ENCODE measurements at regions not wholly inside any gene's neighbourhood (a gene's known extent, or its start where the extent isn't known, plus 50 kb on each side); places are given as distances from the start of the nearest gene placed in this dataset.
"Not testable (repeated sequence)": the region's sequence is repeated elsewhere in the genome, so short reads cannot be mapped to it uniquely, and the experiment has no call there.

DNA sequence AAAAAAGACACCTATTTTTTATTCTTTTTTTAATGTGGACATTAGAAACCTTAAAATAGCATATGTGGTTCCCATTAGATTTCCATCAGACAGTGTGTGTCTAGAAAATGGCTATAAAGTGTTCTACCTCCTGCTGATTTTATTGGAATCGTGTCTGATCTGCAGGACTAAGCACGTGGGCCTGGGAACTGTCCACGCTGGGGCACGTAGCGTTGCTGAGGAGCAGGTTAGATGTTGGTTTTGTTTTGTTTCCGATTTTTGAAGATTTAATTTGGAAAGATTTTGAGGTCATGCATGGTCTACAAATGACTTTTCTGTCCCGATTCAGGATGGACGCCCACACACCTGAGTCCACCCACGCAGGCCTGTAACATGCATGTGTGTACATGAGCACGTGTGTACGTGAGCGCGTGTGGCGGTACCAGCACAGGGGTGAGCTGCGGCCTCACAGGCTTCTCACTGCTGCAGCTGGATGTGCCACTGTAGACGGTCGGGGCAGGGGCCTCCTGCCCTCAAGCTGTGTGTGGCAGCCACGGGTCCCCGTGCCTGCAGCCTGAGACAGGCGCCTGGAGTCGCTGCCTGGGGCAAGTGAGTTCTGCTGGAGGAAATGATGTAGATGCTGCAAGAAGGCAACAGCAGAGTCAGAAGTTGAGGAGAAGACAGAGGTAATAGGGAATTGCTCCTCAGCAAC is 99.7 kb upstream of the CTDP1 start:
- no peak for DNase-seq (ENCODE audit: low read depth in 2 of 2)

DNA sequence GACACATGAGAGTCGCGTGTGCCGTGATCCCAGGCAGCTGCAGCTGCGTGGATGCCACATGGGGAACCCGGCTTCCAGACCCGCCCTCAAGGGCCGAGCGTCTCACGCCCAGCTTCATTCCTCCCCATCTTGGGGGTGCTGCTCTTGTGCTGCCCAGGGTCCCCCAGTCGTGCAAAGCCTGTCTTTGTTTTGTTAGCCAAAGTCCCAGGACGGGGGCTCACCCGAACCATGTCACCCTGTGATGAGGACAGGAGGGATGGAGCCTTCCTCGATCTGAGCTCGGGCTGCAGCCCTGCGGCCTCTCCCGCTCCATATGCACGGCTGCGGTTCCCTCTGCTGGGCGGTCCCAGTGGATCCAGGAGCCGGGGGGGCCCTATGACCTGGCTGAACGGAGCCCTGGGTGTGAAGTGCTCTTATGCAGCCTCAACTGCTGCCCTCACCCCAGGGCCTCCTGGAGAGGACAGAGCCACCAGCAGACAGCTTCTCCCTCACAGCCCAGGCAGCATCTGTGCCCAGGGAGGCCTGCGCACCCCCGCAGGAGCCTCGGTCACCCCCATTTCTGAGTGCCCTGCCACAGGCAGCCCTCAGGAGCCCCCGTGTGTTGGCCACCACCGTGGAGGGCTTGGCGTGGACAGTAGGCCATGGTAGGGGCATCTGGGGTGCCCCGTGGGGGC is 99.0 kb upstream of the CTDP1 start:
- no peak for DNase-seq (ENCODE audit: low read depth in 2 of 2)

DNA sequence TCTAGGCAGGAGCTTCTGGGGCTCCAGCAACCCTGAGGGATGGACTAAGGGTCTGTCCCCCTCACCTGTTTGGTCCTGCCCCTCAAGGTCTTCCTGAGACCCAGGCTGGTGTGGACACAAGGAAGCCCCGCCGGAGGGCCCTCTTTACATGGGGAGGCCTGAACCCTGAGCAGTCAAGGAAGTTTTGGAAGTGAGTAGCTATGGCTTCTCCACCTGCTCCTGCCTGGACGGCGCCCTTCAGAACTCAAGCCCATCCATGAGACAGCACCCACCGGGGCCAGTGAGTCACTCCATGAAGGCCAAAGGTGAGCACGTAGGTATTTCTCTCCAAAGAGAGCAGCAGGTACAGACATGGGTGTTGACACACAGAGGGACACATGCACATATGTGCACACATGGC is 98.2 kb upstream of the CTDP1 start:
- no peak for DNase-seq (ENCODE audit: low read depth in 2 of 2)

DNA sequence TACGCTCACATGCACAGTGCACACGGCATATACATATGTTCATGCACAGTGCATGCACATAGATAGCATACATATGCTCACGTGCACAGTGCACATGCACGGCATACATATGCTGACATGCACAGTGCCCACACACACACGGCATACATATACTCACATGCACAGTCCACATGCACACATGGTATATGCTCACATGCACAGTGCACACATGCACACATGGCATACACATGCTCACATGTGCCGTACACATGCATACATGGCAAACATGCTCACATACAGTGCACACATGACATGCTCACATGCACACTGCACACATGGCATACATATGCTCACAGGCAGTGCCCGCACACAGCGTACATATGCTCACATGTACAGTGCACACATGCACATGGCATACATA is 97.7 kb upstream of the CTDP1 start:
- DNase-seq (ENCODE audit: low read depth in 2 of 2), result no peak

DNA sequence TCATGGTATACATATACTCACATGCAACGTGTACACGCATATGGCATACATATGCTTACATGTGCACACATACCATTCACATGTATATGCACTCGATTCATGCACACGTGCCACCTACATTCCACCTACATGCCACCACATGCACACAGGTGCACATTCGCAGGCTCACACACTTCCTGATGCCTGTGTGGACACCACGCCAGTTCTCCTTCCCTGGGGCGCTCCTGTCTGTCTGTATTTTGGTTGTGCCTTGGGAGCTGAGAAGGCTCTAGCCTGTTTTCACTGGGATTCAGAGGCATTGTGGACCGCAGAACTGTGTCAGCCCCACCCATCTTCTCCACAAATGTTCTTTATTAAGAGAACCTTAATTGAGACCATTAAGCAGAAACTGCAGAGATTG is 96.6 kb upstream of the CTDP1 start:
- DNase-seq (ENCODE audit: low read depth in 2 of 2), result no peak

DNA sequence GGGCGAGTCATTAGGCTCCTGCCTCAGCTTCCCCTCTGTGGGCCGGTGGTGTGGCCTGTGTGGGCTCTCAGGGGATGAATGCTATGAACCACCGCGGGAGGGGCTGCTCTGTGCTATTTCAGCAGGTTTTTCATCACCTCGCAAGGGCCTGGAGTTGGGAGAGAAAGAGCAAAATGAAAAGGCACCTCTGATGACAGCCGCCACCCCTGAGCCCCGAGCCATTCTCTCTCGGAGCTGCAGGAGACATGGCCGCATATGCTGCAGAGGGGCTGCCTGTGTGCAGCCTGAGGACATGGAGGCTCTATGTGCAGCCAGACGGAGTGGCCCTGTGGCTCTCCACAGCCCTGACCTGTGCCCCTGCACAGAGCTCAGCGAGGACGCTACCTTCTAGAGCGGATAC is 96.2 kb upstream of the CTDP1 start:
- DNase-seq (ENCODE audit: low read depth in 2 of 2), result no peak

DNA sequence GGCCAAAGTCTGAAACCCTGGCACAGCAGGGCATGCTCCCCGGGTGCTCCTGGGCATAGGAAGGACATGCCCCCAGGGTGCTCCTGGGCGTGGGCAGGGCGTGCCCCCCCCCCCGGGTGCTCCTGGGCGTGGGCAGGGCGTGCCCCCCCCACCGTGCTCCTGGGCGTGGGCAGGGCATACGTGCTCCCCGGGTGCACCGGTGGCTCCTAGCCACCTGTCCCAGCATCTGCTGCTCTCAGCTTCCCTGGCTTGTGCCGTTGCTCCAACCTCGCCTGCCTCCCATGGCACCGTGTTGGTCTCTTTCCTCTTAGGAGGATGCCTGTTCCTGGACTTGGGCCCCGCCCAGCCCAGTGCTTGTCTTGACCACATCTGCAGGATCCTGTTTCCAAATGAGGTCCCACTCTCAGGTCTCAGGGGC is 95.6 kb upstream of the CTDP1 start:
- no peak for DNase-seq (ENCODE audit: low read depth in 2 of 2)

DNA sequence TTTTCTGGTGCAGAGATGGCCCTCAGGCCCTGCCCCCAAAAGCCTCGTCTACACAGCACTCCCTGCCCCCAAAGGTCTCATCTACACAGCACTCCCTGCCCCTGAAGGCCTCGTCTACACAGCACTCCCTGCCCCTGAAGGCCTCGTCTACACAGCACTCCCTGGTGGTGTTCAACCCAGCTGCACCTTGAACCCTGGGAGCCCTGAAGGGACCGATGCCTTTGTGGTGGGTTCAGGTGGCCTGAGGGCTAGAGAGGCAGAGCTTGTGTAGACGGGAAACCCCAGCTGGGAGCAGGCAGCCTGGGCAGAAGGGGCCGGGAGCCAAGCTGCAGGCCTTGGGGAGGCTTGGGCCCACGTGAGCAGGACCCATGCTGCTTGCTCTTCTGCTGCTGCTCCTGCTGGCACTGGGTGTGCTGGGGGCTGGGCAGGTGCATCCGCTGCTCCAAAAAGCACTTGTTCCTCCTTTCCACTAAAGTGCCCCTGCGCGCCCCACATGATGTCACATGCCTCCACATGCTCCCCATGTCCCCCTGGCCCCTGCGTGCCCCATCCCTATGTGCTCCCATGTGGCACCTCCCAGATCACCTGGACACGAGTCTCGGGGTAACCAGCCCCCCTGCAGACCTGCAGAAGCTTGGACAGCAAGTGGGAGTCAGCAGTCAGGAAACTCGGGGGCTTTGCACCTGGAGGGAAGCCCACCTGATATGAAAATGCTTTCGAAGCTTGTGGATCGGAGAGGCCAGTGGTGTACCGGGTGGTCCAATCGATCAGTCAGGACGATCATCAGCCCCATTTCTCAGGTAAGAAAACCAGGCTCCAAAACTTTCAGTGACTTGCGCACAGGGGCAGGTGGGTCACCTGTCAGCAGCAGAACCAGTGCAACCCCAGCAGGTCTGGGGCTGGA is 94.9 kb upstream of the CTDP1 start:
- no peak for DNase-seq (ENCODE audit: low read depth in 2 of 2)

DNA sequence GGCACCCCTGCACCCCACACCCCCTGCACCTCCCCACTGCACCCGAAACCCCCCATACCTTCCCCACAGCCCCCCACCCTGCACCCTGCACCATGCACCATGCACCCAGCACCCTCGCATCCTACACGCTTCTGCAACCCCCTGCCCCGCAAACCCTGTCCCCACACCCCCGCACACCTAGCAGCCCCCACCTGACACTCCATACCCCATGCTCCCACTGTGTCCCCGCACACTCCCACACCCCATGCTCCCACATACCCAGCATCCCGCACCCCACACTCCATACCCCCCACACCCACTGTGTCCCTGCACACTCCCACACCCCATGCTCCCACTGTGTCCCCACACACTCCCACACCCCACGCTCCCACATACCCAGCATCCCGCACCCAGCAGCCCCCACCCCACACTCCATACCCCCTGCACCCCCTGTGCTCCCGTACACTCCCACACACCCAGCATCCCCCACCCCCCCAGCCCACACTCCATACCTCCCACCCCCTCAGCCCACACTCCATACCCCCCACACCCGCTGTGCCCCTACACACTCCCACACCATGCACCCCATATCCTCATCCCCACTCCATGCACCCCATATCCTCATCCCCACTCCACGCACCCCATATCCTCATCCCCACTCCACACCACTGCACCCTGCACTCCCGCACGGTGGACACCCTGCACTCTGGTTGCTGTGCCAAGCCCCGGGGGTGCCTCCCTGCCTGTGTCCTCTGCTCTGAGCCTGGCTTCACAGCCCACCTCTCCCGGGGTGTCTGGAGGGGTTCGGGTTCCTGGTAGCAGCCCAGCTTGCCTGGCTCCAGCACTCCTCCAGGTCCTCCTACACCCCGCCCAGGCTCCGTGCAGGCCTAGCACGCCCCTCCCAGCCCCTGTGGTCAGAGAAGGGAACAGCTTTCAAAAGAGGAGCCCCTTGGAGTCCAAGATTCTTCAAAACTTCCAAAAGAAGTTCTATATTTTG is 93.9 kb upstream of the CTDP1 start:
- no peak for DNase-seq (ENCODE audit: low read depth in 2 of 2)

DNA sequence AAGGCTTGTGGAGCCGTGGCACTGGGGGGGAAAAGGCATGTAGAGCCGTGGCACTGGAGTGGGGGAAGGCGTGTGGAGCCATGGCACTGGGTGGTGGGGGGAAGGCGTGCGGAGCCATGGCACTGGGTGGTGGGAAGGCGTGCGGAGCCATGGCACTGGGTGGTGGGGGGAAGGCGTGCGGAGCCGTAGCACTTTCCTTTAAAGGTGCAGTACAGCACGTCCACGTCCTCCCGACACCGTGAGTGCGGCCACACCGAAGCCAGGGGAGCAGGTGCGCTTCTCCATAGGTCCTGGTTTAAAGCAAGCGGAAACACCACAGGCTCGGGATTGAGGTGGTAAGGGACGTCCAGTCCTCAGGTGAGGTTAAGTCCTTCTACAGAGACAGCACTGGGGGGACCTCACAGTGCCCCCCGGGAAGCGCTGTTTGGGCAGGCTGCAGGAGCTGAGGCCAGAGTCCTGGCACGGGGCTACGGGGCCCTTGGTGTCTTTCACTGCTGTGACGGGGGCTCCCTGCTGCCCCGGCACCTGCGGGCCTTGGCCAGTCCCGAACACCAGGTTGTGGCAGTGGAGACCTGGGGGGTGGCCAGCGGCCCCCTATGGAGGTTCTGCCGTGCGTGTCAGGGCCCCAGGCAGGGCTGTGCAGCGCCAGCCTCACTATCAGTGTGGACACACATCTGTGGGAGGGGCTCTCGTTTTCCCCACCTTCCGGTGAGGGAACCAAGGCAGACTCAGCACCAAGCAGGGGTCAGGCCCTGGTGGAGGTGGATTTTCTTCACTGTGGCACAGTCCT is 93.0 kb upstream of the CTDP1 start:
- DNase-seq (ENCODE audit: low read depth in 2 of 2), result no peak

DNA sequence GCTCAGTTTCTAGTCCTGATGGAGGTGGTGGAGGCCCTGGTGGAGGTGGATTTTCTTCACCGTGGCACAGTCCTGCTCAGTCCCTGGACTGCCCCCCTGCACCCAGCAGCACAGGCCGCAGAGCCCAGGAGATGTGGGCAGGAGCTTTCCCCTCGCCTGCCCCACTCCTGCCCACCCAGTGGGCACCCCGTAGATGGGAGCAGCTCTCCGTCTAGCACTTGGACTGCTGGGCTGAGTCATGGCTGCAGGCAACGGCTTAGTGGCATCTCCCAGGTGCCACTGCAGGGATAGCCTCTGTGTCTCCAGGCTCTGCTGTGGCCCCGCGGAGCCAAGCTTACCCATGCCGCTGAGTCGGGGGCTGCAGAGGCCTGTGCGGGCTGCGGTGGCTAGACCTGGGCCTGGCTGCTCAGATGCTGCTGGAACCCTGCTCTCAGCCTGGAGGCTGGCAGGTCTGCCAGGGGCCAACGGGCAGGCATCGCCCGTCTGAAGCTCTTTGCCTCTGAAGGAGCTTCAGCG is 92.3 kb upstream of the CTDP1 start:
- DNase-seq (ENCODE audit: low read depth in 2 of 2), result no peak

DNA sequence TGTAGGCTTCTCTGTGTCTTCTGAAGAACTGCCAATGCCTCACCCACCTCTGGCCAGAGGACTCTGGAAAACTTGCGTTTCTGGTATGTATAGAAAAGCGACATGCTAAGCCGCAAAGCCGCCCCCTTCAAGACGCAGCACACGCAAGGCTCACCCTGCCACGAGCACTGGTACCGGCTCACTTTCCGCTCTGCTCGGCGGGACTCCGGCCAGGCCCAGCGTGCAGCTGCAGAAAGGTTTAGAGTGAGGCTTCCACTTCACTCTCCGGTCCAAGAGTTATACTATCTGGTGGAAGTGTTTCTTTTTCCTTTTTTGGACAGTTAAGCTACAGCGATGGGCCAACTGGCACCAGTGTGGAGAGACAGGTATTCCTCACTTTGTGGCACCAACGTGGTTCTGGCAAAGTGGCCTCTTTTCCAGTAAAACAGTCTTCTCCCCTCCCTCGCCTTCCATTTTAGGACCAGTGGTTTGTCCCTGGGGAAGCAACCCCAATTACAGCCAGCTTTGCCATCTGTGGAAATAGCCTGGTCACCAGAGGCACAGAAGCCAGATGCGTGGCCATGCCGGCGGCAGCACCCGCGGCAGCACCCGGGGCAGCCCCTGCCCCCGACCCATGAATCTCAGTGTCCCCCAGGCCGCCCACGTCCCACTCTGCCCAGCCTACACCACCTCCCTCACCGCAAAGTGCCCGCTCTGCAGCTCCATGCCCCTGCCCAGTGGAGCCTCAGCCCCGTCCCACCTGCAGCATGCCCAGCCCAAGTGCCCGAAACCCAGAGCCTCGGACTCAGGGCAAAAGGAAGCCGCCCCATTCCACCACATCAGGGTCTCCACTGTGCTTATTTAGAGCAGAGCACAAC is 91.6 kb upstream of the CTDP1 start:
- no peak for DNase-seq (ENCODE audit: low read depth in 2 of 2)

DNA sequence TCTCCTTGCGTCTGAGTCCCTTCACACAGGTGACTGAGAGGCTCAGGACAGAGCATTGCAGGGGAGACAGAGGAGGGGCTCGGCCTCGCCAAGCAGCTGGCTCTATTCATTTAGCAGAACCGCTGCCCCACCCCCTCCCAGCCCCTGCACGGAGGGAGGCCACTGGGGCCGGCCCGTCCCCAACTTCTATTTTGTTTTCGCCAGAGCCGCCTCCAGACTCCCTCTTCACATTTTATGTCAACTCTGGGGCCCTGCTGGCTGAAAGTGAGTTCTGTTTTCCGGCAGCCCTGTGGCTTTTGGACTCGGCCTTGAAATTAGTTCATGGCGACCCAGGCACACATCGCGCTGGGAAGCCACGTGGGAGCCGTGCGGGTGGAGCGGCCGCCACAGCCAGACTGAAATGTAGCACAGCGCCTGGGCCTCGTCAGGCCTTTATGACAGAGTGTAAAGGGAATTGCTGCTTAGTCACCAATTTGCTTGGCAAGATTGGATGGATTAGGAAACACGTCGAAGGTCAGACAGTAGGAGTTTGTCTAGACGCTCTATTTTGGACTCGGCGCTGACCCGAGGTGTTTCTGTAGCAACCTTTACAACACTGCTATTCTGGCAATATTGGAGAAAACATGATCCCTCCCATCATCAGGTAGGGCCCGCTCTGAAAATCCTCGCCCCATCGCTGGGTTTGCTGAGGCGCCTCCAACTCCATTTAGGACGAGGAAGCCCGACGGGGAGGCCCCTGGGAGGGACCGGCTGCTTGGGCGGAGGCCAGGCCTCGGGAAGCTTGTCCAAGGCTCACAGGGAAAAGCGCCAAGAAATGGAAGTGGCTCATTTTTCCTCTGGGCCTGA is 90.7 kb upstream of the CTDP1 start:
- DNase-seq (ENCODE audit: low read depth in 2 of 2), result peak in 1 of 2 donors; percentile 21

DNA sequence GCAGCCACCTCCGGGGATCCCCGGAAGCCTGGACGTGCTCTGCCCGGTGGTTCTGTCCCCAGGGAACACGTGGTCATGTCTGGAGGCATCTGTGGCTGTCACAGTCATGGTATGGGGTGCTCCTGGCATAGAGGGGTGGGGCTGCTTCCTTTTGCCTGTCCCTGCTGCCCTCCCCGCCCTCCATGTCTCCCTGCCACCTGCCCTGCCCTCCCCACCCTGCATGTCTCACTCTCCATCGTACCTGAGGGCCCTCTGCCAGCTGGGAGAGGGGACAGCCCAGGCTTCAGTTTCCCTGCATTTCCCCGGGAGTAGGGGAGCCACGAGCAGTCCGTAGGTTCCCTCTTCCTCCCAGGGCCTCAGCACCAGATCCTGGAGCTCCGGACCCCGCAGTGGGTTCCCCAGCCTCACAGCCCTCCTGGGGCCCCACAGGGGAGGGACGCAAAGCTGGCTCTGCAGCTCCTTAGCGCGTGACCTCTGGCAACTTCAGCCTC is 90.0 kb upstream of the CTDP1 start:
- DNase-seq (ENCODE audit: low read depth in 2 of 2), result no peak

DNA sequence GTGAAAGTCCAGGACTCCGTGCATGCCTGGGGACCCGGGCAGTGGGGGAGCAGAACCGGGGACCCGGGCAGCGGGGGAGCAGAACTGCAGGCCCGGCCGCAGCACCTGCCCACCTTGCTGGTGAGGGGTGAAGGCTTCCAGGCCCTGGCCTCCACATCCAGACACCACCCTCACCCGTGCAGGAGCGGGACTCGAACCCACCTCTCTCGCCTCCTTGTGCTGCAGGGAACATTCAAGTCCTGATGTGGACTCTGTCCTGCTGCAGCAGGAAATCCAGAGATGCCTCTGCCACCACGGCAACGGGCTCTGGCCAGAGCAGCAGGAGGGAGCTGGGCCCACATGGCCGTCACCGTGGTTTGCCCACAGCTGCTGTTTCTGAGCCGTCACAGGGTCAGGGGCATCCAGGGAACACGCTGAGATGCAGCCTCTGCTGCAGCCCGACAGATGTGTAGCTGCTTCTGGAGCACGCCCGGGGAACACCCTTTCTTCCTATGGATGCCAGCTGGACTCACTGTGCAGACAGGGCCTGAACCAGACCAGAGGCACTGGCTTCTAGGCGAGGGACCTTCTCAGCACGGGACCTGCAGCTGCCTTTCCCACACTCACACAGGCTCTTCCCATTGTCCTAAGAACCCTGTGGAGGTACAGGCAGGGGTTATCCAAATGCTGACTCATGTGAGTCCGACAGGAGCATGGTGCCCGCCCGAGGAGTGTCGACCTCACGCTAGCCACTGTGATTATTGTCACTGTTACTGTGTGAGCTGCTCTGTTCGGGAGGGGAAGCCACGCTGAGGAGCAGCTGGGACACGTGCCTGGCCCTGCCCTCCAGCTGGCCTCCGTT is 89.2 kb upstream of the CTDP1 start:
- DNase-seq (ENCODE audit: low read depth in 2 of 2), result no peak

DNA sequence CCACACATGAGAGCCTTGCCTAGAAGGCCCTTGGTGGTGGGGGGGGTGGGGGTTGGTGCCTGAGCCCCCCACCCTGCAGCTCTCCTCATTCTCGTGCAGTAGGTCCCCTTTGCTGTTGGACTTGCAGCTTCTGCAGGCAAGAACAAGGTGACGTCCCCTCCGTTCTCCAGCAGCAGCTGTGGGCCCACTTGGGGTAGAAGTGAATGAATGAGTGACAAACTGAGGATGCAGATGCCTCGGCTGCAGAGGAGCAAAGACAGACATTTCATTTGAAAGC is 88.6 kb upstream of the CTDP1 start:
- DNase-seq (ENCODE audit: low read depth in 2 of 2), result no peak

DNA sequence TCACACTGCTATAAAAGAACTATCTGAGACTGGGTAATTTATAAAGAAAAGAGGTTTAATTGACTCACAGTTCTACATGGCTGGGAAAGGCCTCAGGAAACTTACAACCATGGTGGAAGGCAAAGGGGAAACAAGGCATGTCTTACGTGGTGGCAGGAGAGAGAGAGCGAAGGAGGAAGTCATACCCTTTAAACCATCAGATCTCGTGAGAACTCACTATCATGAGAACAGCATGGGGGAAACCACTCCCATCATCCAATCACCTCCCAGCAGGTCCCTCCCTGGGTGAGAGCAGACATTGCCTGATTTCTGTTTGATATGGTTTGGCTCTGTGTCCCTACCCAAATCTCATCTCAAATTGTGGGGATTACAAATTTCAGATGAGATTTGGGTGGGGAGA is 86.9 kb upstream of the CTDP1 start:
- not testable (repeated sequence) for DNase-seq (ENCODE audit: low read depth in 2 of 2)

All from lung microvascular endothelial cell (primary cell).